ENCODE measurements at regions not wholly inside any gene's neighbourhood (a gene's known extent, or its start where the extent isn't known, plus 50 kb on each side); places are given as distances from the start of the nearest gene placed in this dataset.

DNA sequence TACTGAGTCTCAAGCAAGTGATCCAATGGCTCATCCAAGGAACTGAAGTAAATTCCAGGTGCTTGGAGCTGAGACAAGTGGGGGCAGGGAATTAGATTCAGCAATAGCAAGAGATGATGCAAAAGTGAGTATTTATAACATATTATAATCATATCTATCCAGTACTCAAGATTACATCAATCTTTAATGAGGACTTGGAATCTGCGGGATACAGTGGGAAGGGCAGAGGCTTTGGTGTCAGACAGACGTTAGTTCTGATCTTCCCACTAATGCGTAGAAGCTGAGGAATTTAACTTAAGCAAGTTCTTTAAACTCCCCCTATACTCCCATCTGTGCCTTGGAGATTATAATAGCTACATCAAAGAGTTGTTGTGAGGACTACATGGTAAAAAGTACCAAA lies 143.4 kb upstream of the NWD2 start:
- Histone ChIP-seq H3K27me3 (ENCODE audit: low read depth, low read length) (peaks cover 7% of the 10 kb centered on the region; the same call in 1 of the 2 replicates), H3K4me1 (ENCODE audit: low read length) (peaks cover 18% of the 10 kb centered on the region), H2AFZ (ENCODE audit: low read depth, low read length) (no peak overlapping the region), H3K9me3 (ENCODE audit: insufficient read depth, low read length) (no peaks in the 10 kb centered on the region), H3K9ac (ENCODE audit: low read length) (no peak overlapping the region), H3K4me3 (ENCODE audit: low read length) (no peak overlapping the region), H3K79me2 (ENCODE audit: low read length) (no peaks in the 10 kb centered on the region), H3K4me2 (ENCODE audit: low read length) (peak overlapping the region; percentile 28), H3K27ac (ENCODE audit: low read length) (no peak overlapping the region), H3K36me3 (replicated peaks; ENCODE audit: low read depth, low read length) (no peaks in the 10 kb centered on the region), H4K20me1 (ENCODE audit: insufficient read depth, low read length) (no peaks in the 10 kb centered on the region)
- TF ChIP-seq EZH2phosphoT487 (IDR thresholded peaks at IDR 0.05; ENCODE audit: low read depth), result no peak
- TF ChIP-seq, protein P1, sequence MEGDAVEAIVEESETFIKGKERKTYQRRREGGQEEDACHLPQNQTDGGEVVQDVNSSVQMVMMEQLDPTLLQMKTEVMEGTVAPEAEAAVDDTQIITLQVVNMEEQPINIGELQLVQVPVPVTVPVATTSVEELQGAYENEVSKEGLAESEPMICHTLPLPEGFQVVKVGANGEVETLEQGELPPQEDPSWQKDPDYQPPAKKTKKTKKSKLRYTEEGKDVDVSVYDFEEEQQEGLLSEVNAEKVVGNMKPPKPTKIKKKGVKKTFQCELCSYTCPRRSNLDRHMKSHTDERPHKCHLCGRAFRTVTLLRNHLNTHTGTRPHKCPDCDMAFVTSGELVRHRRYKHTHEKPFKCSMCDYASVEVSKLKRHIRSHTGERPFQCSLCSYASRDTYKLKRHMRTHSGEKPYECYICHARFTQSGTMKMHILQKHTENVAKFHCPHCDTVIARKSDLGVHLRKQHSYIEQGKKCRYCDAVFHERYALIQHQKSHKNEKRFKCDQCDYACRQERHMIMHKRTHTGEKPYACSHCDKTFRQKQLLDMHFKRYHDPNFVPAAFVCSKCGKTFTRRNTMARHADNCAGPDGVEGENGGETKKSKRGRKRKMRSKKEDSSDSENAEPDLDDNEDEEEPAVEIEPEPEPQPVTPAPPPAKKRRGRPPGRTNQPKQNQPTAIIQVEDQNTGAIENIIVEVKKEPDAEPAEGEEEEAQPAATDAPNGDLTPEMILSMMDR (IDR thresholded peaks at IDR 0.05; ENCODE audit: low read depth, low read length), result no peak

DNA sequence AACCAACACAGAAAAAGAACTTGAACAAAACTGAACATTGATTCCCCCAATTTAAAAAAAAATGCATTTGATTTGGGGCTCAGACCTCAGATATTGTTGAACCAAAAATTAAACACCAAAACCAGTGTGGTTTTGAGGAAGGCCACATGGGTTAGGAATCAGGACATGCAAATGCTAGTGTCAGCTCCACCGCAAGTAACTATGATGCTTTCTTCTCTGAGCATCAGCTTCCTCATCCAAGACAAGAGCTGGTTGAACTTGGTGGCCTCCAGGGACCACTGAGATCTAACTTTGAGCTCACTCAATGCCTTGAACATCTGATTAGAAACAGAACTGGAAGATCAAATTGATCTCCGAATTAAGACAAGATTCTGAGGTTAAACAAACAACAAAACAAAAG lies 142.9 kb upstream of the NWD2 start:
- H4K20me1 ChIP-seq (ENCODE audit: insufficient read depth, low read length), result no peaks in the 10 kb centered on the region
- H3K9me3 ChIP-seq (ENCODE audit: insufficient read depth, low read length), result no peaks in the 10 kb centered on the region
- no peak overlapping the region for H3K9ac ChIP-seq (ENCODE audit: low read length)
- peak overlapping the region; percentile 28 for H3K4me2 ChIP-seq (ENCODE audit: low read length)
- TF ChIP-seq EZH2phosphoT487 (IDR thresholded peaks at IDR 0.05; ENCODE audit: low read depth), result no peak
- TF ChIP-seq, protein P1 (IDR thresholded peaks at IDR 0.05; ENCODE audit: low read depth, low read length), result no peak
- H3K79me2 ChIP-seq (ENCODE audit: low read length), result no peaks in the 10 kb centered on the region
- no peaks in the 10 kb centered on the region for H3K36me3 ChIP-seq (replicated peaks; ENCODE audit: low read depth, low read length)
- peaks cover 7% of the 10 kb centered on the region; the same call in 1 of the 2 replicates for H3K27me3 ChIP-seq (ENCODE audit: low read depth, low read length)
- H2AFZ ChIP-seq (ENCODE audit: low read depth, low read length), result no peak overlapping the region
- peaks cover 21% of the 10 kb centered on the region for H3K4me1 ChIP-seq (ENCODE audit: low read length)
- no peak overlapping the region for H3K27ac ChIP-seq (ENCODE audit: low read length)
- no peak overlapping the region for H3K4me3 ChIP-seq (ENCODE audit: low read length)

DNA sequence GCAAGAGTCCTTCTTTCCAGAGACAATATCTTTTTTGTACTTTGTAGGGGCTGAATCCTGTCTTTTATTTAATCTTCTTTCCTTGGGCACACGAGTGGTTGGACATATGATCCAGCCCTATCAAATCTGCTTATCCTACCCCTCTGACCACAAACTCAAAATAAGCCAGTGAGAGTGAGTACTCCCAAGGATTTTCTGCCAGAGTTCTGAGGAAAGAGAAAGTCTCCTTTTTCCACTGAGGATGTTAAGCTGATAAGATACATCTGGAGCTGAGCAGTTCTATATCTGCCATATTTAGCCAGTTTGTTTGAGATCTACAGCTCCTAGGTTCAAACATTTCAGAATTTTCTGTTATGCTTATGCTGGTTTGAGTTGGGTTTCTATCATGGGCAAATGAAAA lies 134.8 kb upstream of the NWD2 start:
- no peak overlapping the region for H2AFZ ChIP-seq (ENCODE audit: low read depth, low read length)
- no peak overlapping the region for H3K9ac ChIP-seq (ENCODE audit: low read length)
- H3K27ac ChIP-seq (ENCODE audit: low read length), result no peak overlapping the region
- H3K27me3 ChIP-seq (ENCODE audit: low read depth, low read length), result no peaks in the 10 kb centered on the region
- TF ChIP-seq, protein P1 (IDR thresholded peaks at IDR 0.05; ENCODE audit: low read depth, low read length), result no peak
- H3K4me3 ChIP-seq (ENCODE audit: low read length), result no peak overlapping the region
- no peaks in the 10 kb centered on the region for H4K20me1 ChIP-seq (ENCODE audit: insufficient read depth, low read length)
- H3K36me3 ChIP-seq (replicated peaks; ENCODE audit: low read depth, low read length), result no peaks in the 10 kb centered on the region
- no peaks in the 10 kb centered on the region for H3K9me3 ChIP-seq (ENCODE audit: insufficient read depth, low read length)
- H3K4me1 ChIP-seq (ENCODE audit: low read length), result peaks cover 19% of the 10 kb centered on the region
- H3K79me2 ChIP-seq (ENCODE audit: low read length), result no peaks in the 10 kb centered on the region
- H3K4me2 ChIP-seq (ENCODE audit: low read length), result no peak overlapping the region

DNA sequence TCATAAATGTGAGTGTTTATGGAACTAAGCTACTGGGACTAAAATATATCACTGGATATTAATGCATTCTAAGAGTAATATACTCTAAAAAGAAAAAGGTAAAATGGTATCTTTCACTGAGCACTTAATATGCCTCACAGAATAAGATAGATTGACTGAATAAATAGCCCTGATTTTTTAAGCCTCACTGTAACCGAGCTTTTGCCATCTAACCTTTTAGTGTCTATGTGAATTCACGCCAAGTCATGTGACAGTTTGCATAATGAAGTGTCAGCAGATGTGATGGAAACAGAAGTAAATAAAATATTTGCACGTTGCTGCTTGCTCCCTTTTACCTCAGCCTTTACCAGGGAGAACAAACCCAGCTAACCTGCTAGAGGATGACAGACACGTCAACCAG lies 119.7 kb upstream of the NWD2 start:
- H2AFZ ChIP-seq (ENCODE audit: low read depth, low read length), result no peak overlapping the region
- H3K27ac ChIP-seq (ENCODE audit: low read length), result no peak overlapping the region

More for the DNA sequence above, 119.7 kb upstream of the NWD2 start:
- Histone ChIP-seq H3K4me2 (ENCODE audit: low read length) (no peak overlapping the region), H3K4me3 (ENCODE audit: low read length) (no peak overlapping the region), H3K9ac (ENCODE audit: low read length) (no peak overlapping the region), H3K79me2 (ENCODE audit: low read length) (no peaks in the 10 kb centered on the region), H3K27me3 (ENCODE audit: low read depth, low read length) (no peaks in the 10 kb centered on the region), H3K4me1 (ENCODE audit: low read length) (no peaks in the 10 kb centered on the region), H4K20me1 (ENCODE audit: insufficient read depth, low read length) (no peaks in the 10 kb centered on the region), H3K36me3 (replicated peaks; ENCODE audit: low read depth, low read length) (no peaks in the 10 kb centered on the region), H3K9me3 (ENCODE audit: insufficient read depth, low read length) (no peaks in the 10 kb centered on the region)
- TF ChIP-seq, protein P1 (IDR thresholded peaks at IDR 0.05; ENCODE audit: low read depth, low read length), result no peak
- no peak for TF ChIP-seq EZH2phosphoT487 (IDR thresholded peaks at IDR 0.05; ENCODE audit: low read depth)
